RPMI7951 (cell line): ENCODE measurements at regions not wholly inside any gene's neighbourhood (a gene's known extent, or its start where the extent isn't known, plus 50 kb on each side); places are given as distances from the start of the nearest gene placed in this dataset.

Source experiments
- DNase-seq: peaks from one replicate; pipeline ENCODE4 v3.0.0-alpha.2; 2012; ENCODE audit warnings: low read depth

DNA sequence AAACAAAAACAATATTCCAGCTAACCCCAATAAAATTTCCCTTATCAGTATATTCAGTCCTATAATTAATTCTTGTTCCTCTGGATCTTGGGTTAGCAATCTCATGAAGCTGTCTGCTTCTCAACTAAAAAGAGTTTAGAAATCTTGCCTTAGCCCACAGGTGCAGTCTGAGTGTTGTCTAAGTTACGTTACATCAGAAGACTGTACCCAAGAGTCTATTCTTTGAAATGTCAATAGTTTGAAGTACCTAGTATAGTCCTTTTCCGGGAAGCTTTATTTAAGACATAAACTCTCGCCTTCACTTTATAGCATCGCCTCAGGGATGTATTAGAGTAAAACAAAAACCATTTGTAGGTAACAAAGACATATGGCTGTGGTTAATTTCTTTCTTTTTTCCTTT is 465.1 kb downstream of the FUT8 start:
- no peak for DNase-seq

DNA sequence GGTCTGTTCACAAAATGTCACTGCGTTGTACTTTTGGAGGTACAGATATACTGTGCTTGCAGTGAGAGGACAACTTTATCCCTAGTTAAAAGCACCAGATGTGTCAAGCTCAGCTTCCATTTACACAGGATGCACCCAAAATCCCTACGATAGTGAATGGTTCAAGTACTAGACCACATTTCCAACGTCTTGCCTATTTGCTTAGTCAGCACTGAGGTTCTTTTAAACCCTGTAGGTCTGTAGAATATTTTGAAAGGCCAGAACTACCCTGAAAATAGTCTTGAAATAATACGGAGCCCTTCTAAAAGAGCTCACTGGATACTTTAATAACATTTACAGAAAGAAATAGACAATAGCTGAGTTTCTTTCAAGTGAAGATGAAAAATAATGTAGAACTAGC is 466.1 kb downstream of the FUT8 start:
- no peak for DNase-seq

DNA sequence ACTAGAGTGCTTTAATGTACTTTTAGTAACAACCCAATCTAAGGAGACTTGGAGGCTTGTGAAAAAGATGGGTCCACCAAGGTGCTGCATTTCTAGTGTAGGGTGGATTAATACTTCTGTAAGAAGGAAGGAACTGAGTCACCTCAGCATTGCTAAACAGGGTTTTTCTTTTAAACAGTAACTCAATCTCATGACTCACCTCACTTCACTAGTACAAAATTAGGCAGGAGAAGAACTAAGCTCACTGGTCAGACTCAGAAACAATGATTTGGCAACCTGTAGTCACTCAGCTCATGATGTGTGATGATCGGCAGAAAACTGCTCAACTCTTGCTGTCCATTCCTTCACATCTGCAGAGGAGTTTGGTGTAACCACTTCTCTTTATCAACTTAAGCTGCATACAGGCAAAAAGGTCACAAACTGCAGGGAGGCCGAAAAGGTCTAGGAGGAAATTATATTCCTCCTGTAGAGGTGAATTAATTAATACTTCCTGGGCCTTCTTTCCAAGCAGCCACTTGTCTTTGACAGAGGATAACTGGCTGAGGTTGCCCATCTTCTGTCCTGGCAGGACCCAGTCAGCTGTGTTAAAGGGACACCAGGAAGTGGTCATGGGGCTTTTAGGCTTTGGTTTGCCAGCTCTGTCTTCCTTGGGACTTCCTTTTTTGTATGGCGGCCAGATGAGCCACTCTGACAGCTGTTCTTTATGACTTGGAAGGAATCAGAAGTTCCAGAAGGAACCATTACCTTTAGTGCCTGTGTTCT is 466.9 kb downstream of the FUT8 start:
- peak; percentile 37 for DNase-seq

DNA sequence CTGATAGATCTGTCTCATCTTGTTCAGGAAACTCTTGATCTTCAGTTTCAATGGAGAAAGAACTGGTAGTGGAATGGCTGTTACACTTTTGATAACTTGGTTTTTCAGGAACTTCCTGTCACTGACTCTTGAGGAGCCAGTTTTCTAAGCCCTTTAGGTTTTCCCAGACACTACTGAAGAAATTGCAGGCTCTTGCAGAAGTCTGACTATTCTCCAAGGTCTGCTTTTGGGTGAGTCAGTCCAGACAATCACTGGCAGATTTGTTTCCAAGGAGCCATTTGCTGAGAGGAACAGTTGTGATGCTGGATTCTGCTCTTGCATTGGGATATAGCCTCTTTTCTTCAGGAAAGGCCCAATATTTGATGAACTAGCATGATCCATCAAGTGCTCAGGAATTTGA is 468.0 kb downstream of the FUT8 start:
- no peak for DNase-seq

DNA sequence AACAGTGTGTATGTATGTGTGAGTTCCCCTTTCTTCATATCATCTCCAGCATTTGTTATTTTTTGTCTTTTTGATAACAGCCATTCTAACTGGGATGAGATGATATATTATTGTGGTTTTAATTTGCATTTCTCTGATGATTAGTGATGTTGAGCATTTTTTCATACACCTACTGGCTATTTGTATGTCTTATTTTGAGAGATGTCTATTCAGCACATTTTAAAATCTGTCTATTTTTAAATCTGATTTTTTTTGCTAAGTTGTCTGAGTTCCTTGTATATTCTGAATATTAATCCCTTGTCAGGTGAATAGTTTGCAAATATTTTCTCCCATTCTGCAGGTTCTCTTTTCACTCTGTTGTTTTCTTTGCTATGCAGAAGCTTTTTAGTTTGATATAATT is 469.1 kb downstream of the FUT8 start:
- no peak for DNase-seq

DNA sequence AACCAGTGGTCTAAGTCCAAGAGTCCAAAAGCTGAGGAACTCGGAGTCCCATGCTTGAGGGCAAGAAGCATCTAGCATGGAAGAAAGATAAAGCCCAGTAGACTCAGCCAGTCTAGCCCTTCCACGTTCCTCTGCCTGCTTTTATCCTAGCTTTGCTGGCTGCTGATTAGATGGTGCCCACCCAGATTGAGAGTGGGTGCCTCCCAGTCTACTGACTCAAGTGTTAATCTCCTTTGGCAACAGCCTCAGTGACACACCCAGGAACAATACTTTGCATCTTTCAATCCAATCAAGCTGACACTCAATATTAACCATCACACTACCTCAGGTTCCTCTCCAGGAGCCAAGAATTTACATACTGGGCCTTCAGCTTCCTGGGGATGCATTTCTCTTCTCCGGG is 476.1 kb downstream of the FUT8 start:
- no peak for DNase-seq

DNA sequence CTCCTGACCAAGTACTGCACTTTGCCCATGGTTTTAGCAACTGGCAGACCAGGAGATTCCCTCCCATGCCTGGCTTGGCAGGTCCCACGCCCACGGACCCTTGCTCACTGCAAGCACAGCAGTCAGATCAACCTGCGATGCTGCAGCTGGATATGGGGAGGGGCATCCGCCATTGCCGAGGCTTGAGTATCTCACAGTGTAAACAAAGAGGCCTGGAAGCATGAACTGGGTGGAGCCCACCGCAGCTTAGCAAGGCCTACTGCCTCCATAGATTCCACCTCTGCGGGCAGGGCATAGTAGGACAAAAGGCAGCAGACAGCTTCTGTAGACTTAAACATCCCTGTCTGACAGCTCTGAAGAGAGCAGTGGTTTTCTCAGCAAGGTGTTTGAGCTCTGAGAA is 479.8 kb downstream of the FUT8 start:
- DNase-seq: no peak

DNA sequence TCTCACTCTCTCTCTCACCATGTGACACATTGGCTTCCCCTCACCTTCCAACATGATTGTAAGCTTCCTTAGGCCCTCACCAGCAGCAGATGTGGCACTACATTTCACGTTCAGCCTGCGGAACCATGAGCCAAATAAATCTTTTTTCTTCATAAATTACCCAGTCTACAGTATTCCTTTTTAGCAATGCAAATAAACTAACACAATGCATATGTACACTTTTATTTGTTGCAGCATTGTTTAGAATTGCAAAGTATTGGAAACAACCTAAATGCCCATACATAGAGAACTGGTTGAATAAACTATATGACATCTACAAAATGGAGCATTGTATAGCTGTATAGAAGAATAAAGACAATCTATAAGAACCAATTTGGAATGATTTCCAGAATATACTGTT is 487.6 kb downstream of the FUT8 start:
- no peak for DNase-seq

DNA sequence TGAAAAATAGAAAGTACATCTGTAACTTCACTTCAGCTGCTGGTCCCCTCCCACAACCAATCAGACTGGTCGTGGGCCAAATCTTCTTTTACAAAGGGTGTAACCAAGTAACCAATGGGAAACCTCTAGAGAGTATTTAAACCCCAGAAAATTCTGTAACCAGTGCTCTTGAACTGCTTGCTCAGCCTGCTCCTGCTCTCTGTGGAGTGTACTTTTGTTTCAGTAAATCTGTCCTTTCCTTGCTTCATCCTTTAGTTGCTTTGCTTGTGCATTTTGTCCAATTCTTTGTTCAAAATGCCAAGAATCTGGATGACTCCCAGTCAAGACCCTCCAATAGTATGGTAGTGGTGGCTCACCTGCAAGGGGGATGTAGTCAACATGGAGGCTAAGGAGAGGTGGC is 489.1 kb downstream of the FUT8 start:
- DNase-seq: no peak

DNA sequence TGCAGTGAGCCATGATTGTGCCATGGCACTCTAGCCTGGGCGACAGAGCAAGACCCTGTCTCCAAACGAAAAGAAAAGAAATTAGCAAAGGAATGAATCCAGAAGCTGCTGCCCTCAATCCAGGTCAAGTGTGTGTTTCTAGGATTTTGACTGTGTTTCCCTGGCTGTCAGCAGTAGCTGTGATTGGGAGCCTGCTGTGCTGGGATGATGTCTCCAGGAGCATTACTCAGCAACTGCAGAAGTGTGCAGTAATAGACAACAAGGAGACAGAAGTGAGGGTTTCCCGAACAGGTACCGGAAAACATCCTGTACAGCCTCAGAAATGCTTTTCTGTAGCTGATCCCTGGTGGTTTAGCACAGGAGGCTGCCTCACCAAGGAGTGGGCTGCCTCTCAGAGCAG is 492.5 kb downstream of the FUT8 start:
- no peak for DNase-seq

DNA sequence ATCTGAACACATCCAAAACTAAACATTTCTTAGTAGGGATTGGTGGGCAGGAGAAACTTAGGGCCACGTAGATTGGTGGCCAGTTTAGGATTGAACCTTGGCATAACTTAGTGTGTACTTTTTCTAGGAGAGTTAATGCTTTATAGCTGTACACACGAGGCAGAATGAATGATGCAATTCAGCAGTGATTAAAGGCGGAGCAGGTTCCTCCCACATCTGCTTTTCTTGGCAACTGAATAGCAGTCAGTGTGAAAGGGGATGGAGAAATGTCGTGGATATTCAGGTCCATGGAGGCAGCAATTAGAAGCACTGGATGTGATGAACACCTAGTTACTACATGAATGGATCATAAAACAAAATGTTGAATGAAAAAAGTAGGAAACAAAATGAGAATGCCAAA is 493.8 kb downstream of the FUT8 start:
- no peak for DNase-seq

DNA sequence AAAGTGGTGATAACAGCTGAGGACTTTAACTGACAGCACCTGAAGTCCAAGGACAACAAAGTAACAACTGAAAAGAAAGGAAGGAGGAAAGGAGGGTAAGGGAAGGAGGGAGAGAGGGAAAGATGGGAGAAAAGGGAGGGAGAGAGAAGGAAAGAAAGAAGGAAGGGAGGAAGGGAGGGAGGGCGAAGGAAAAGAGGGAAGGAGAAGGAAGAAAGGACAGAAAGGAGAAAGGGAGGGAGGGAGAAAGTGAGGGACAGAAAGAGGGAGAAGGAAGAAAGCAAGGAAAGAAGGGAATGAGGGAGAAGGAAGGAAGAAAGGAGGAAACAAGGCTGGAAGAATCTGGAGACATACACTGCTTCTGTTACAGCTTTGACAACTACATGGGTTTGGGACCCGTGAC is 494.4 kb downstream of the FUT8 start:
- DNase-seq: no peak

DNA sequence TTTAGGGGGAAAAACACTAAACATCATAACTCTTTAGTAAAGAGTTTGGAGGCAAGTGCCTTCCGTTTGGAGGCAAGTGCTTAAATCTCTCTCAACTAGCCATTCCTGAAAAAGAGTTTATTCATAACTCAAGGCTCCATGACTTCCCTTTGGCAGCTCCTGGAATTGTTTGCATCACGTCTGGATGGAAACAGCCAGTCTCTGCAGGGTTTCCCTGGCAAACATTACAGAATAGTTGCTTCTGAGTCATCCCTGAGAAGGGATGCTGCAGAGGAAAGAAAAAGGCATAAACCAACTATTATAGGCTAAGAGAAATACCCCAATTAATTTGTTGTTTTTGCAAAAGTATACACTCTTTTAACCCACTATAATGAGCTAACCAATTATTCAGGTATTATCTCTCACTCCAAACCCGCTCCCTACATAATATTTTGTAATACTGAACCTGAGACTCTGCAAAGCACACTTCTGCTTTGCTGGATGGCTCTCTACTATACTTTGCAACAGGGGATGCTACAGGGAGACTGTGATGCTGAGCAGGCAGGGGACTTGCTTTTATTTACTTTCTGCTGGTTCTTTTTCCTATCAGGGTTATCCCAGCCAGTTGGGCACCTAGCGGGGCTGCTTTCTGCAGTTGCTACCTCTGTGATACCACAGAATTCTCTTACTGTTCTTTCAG is 497.7 kb downstream of the FUT8 start:
- DNase-seq: peak; percentile 16

DNA sequence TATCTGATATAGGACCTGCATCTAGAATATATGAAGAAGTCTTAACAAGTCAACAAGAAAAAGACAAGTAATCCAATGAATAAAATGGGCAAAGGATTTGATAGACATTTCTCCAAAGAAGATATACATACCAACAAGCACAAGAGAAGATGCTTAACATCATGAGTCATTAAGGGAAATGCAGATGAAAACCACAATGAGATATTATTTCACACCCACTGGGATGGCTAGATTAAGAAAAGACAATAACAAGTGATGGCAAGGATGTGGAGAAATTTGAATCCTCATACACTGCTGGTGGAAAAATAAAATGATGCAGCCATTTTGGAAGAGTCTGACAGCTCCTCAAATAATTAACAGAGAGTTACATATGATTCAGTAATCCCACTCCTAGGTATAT is 502.6 kb downstream of the FUT8 start:
- DNase-seq: no peak

DNA sequence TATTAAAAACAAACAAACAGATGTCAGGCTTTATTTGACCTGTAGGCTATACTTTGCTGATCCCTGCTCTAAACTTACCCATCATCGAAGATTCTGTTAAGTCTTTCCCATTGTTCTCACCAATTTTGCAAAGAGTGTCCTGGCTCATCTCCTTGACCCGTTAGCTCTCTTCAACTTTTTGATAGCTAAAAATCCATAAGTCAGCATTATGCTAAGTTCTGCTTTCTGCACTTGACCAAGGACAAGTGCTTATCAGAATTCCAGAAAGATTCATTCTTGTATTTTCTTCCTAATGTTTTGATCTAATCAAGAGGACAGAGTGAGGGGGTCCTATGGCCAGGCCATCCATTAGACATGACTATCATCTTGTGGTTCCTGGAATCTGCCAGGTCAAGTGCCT is 503.5 kb downstream of the FUT8 start:
- DNase-seq: no peak

DNA sequence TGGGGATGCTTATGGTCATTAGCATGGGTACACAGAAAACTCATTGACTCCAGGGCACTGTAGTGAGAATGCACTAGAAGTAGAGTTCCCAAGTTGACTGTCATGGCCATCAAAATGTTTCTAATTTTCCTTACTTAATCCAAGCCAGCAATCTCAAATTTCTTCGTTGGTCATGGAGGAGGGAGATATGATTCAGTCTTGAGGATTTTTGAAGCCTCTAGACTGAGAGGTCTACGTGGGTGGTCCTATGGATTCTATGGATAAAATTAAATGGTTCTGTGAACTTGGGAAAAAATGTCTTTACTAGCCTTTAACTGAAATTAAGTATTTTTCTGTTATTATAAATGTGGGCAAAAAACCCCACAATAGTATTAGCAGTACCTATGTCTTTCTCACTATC is 508.5 kb downstream of the FUT8 start:
- DNase-seq: no peak

DNA sequence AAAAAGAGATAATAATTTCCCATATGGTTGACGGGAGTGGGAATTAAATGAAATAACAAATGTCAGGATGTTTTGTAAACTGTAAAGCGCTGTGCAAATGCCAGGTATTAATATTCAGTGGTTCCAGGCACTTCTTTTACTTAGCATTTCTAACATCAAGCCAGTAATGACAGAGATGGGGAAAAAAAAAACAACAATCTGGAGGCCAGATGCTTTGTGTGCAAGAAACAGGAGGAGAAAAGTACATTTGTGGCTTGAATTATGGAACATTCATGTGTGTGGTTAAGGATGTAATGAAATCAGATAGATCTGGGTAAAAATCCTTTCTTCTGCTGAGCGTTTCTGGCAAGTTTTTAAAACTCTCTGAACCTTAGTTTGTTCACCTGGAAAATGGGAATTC is 509.6 kb downstream of the FUT8 start:
- DNase-seq: peak; percentile 4

DNA sequence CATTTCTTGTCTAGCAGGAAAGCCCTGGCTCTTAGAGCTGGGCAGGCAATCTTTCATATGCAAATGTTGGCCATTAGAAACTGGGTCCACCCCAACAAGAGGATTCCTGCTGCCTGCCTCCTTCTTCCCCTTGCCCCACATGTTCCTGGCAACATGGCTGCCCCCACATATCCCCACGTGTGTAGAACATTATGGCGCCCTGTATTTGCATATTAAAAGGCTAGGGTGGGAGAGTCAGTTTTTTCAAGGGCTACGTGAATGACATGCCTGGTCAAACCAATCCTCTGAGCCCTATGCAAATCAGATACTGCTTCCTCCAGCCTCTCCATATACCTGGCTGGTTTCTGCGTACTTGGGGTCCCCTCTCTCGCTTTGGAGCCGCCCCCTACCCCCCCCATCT is 514.0 kb downstream of the FUT8 start:
- no peak for DNase-seq

DNA sequence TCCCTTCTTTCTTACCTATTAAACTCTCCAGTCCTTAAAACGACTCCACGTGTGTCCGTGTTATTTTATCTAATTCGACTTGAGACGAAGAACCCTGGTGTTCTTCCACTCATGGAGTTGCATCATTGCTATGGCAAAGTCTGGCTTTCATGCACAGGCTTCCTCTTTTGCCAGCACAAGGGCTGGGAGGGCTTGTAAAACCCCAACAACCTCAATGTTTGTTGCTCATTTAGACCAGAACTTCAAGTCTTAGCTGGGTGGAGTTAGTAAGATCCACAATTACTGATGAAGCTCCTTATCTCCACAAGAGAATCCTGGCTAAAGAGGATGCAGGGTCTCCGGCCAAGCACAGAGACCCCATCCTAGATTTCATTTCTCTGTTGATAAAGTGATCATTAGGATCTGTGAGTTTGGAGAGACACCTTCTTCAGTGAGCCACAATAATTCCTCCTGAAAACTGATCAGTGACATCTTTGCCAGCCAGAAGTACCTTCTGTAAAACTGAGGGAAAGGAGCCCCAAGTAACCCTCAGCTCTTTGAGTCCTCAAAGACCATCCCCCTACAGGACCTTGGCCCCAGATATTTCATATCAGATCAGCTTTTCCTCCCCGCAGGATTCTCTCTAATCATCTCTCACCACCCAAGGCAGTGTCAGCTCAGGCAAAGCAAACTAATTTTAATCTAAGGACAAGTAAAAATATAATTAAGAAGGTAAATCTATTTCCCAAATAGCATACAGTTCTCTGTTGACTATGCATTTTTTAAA is 514.6 kb downstream of the FUT8 start:
- DNase-seq: no peak

DNA sequence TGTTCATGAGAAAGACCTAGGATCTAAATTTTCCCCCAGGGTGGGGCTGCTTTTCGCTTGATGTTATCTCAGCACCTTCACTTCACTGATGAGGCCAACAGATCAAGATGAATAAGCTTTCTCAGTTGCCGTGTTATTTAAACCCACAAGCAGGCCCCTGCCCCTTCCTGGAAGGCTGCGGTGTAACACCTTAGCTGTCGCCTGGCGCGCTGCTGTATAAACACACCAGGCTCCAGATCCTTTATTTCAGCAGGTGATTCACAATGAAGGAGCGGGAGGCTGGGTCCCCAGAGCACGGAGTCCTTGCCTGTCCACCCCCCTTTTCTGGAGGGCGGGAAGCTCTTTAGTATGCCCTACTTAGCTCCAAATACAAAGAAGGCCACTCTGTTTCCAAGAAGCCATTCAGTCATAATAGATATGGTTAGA is 515.4 kb downstream of the FUT8 start:
- DNase-seq: no peak

DNA sequence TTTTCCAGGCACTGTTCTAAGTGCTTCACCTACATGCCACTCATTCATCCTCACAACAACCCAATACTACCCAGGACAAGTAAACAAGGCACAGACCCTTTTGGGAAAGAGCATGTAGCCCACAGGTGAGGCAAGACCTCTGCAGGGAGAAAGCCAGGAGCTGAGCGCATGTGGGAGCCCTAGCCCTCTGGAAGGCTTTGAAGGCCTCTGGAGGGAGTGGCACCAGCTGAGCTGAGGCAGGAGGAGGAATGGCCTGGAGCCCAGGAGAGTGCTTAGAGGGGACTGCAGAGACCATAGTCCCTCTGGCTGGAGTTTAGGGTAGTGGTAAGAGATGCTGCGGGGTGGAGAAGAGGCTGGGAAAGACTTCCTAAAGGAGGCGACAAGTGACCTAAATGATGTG is 516.5 kb downstream of the FUT8 start:
- DNase-seq: no peak

DNA sequence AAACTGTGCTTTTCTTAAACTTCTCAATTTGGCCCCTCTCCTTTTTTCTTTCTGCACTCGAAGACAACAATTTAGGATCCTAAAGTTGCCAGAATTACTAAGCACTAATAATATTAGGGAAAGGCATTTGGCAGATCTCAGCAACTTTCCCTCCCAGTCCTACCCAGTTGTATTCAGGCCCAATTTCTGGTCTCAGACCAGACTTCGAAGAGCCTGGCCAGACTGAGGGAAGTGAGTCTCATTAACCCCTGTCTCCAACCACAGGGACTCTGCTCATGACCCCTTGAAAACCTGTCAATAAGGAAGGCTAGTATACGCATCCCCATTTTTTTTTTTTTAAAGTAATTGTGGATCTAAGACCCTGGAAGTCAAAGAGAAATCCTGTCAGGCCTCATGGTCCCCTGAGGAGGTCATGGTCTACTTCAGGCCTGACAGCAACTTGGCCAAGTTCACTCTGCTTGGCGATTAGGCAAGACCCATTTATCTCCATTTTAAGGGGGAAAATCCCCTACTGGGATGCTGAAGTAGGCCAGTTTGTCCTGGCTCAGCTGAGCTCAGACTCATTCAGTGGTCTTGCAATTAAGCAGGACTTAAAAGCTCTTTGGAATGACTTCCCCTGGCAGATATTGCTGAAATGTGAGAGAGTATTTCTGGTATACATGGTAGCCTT is 521.0 kb downstream of the FUT8 start:
- DNase-seq: no peak

DNA sequence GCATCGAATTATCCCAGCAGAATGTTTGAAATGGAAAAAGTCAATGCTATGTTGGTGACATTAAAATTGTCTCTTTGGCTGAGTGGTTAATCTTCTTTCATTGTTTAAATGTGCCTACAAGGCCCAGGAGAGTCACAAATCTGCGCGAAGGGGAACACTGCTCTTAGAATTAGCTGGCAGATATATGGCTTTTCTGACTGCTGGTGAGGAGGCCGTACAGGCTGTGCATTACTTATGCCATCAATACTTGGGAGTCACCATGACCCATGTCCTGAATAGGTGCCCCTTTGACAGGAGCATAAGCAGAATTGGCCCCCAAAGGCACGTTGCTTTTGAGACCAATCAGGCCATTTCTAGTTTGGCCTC is 521.5 kb downstream of the FUT8 start:
- no peak for DNase-seq
